CD4-positive, alpha-beta T cell treated with Interleukin-2 at 100 ng/mL for 4 hours (primary cell): ENCODE measurements at regions not wholly inside any gene's neighbourhood (a gene's known extent, or its start where the extent isn't known, plus 50 kb on each side); places are given as distances from the start of the nearest gene placed in this dataset.
"Not testable (repeated sequence)": the region's sequence is repeated elsewhere in the genome, so short reads cannot be mapped to it uniquely, and the experiment has no call there.

Experiments used
- DNase-seq: peaks from one replicate; pipeline ENCODE4 v3.0.0-alpha.2; 2020; ENCODE audit warnings: low spot score

- no peak for DNase-seq
Measured at GRCh38 chr2:236903978-236904377, 181.7 kb upstream of the COPS8 start.

DNA sequence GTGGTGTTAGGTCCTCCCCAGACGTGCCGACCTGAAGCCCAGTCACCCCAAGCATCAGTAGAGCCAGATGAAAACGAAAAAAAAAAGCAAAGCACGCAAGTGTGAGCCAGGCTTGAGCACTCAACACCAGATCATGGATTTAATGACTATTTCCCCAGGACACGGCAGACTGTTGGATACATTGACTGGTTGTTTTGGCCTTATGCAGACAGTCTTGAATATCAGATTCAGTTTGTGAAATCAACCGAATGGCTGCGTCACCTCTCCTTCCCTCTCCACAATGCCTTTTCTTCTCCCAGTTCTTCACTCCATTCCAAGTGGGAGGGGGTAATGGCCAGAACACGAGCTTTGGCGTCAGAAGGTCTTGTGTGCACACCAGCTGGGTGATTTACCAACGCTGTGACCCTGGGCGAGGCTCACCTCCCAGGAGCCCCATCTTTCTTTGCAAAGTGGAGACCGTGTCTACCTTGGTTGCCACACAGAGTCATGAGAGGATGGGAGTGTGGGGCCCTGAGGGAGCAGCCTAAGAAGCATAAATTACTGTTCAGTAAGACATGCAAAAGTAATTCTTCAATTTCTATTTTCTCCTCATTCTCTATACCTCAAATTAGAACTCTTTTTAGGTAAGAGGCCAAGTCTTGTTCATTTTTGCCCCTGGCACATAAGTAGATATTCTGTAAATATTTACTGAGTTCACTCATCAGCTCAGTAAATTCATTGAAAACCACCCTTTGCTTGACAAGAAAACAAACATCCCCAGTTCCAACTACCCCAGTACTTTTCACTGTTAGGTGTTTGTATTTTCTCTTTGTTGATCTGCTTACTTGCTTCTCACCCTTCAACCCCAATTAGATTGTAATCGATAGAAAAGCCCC, 181.1 kb upstream of the COPS8 start:
- no peak for DNase-seq

- DNase-seq: no peak
Measured at GRCh38 chr2:236905976-236906375, 179.7 kb upstream of the COPS8 start.

GRCh38 chr2:236908439-236909192, 177.1 kb upstream of the COPS8 start:
- DNase-seq: no peak

- DNase-seq: no peak
Measured at GRCh38 chr2:236909193-236909504, 176.5 kb upstream of the COPS8 start.

- no peak for DNase-seq
Measured at GRCh38 chr2:236909802-236910201, 175.9 kb upstream of the COPS8 start.

DNA sequence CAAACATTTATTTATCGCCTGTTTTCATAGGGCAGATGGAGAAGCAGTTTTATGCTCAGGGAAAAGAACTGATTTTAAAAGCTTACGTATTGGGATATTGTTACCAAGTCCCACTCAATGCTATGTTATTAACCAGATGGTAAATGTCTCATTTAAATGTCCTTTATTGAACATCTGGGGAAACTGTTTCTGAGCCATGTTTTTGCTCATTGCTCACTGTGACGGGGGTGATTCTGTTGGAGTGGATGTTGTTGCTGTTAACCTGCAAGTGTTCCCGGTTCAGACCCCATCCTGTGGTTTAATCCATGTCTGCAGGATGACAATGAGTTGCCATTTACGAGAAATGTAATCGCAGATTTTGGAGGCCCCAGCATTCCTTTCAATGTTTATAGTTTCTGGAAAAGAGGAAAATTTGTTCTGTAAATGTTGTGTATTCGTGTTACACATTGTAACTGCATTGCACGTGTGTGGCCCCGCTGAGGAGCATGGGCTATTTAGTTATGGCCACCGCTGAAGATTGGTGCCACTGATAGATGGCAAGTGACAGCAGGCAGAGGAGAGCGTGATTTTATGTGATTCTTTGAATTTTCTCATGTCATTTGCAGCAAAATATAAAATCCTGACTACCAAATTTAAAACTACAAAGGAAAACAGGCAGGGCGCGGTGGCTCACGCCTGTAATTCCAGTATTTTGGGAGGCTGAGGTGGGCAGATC, 174.8 kb upstream of the COPS8 start:
- no peak for DNase-seq

GRCh38 chr2:236912326-236913120, 173.2 kb upstream of the COPS8 start:
- DNase-seq: no peak

DNA sequence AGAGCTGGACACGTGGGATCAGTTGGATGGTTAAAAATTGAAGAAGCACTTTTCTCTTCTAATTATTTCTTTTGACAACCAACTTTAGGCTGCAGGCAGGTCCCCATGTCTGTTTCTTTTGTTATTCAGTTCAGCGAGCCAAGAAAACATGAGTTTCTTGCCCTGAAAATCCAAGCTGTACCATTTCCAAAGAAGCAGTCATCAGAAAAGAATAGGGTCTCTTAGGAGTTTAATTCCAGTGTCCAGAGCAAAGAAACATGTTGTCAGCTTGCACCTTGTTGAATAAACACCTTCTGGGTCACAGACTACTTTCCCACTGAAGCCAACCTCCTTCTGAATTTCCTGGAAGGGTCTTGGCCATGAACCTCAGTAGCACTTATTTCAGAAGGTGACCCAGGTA, 170.5 kb upstream of the COPS8 start:
- DNase-seq: no peak

- DNase-seq: no peak
Measured at GRCh38 chr2:236915726-236916125, 170.0 kb upstream of the COPS8 start.

DNA sequence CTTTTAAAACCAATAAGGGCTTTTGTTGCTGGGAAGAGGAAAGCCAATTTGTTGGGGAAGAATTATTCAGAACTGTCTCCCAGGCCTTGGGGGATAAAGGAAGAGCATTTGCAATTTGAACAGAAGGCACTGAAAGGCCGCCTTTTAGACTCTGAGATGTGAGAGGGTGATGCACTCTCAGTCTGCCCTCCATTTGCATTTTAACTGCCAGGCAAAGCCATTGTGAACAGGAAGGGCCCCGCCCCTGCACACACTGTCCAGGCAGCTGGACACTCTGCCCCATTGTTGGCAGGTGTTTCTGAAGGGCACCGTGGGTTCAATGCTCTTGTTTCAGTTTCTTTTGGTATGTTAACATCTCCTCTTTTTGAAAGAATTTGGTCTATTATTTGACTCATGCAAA, 169.5 kb upstream of the COPS8 start:
- no peak for DNase-seq

GRCh38 chr2:236916651-236917050, 169.0 kb upstream of the COPS8 start:
- DNase-seq: no peak

DNA sequence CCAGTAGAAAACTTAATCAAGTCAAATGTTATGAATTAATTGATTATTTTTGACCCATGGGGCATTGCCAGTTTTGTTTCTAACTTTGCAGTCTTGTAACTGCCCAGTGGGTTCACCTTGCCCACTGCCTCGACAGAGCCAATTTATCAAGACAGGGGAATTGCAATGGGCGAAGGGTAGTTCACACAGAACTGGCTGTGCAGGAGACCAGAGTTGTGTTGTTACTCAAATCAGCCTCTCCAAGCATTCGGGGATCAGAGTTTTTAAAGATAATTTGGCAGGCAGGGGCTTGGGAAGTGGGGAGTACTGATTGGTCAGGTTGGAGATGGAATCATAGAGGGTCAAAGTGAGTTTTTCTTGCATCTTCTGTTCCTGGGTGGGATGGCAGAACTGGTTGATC, 168.5 kb upstream of the COPS8 start:
- no peak for DNase-seq

- no peak for DNase-seq
Measured at GRCh38 chr2:236918545-236918944, 167.1 kb upstream of the COPS8 start.

- DNase-seq: no peak
Measured at GRCh38 chr2:236919209-236919608, 166.5 kb upstream of the COPS8 start.

DNA sequence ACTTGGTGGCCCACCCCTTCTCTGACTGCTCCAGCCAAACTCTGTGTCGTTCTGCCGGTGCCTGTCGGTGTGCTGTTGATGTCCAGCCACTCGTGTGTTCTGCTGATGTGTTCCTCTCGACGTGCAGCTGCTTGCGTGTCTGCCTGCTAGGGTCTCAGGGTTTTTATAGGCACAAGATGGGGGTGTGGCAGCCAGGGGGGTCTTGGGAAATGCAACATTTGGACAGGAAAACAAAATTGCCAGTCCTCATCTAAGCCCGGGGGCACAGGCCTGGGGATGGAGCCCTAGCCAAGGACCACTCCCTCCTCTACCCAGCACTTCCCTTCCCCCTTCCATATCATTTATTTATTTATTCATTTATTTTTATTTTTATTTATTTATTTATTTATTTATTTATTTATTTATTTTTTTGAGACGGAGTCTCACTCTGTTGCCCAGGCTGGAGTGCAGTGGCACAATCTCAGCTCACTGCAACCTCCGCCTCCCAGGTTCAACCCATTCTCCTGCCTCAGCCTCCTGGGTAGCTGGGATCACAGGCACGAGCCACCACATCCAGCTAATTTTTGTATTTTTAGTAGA, 165.8 kb upstream of the COPS8 start:
- not testable (repeated sequence) for DNase-seq

DNA sequence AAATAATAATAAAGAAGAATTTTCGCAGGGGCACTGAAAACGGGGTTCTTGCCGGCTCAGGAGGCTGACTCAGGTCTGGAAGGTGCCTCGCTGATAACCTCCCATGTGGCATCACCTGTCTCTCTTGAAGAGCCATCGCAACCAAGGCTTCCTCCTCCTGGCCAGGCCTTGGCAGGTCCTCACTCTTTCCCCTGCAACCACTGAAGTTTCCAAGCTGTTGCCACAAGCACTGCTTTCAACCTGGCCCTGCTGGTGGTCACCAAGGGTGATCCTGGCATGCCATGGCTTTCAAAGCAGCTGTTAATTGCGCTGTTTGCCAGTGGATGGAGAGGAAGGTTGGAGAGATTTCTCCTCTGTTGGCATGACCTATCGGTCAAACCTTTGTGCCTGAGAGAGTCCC, 163.6 kb upstream of the COPS8 start:
- DNase-seq: no peak

- DNase-seq: no peak
Measured at GRCh38 chr2:236928380-236929037, 157.2 kb upstream of the COPS8 start.

DNA sequence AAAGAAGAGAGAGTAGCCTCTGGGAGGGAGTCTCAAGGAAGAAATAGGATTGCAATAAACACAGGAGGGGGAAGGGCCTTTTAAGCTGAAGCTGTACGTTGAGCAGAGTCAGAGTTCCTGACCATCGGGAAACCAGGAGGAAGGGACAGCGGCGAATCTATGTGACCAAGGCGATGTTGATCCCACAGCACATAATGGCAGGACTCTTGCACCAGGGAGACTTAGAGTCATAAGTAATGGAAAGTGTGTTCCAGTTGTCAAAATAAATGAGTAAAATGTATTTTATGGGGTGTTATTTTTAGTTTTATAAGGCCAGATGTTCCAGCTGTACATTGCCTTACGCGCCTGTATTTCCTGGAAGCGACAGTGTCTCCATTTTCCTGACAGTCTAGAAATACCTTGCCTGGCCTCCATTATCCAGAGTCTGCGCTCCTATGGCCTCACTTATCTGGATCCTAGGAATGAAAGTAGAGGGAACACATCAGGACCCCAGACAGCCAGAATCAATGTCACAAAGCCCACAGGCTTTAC, 152.8 kb upstream of the COPS8 start:
- no peak for DNase-seq

- no peak for DNase-seq
Measured at GRCh38 chr2:236934166-236934565, 151.5 kb upstream of the COPS8 start.

GRCh38 chr2:236934656-236935055, 151.0 kb upstream of the COPS8 start:
- no peak for DNase-seq
